ENCODE measurements at regions not wholly inside any gene's neighbourhood (a gene's known extent, or its start where the extent isn't known, plus 50 kb on each side); places are given as distances from the start of the nearest gene placed in this dataset.

GRCh38 chr3:187827723-187828122 lies 82.5 kb upstream of the BCL6 start:
- no peak for DNase-seq

GRCh38 chr3:187828579-187829452 lies 83.5 kb upstream of the BCL6 start:
- DNase-seq: no peak

GRCh38 chr3:187830181-187830580 lies 84.9 kb upstream of the BCL6 start:
- no peak for DNase-seq

GRCh38 chr3:187831125-187832051 lies 86.1 kb upstream of the BCL6 start:
- DNase-seq: no peak

- no peak for DNase-seq
Observed at GRCh38 chr3:187832202-187832601, 86.9 kb upstream of the BCL6 start.

GRCh38 chr3:187833375-187833774 lies 88.1 kb upstream of the BCL6 start:
- no peak for DNase-seq

- no peak for DNase-seq
Observed at GRCh38 chr3:187833799-187834578, 88.7 kb upstream of the BCL6 start.

GRCh38 chr3:187836823-187837770 lies 91.8 kb upstream of the BCL6 start:
- no peak for DNase-seq

- no peak for DNase-seq
Observed at GRCh38 chr3:187838016-187838540, 92.8 kb upstream of the BCL6 start.

GRCh38 chr3:187839422-187839821 lies 94.2 kb upstream of the BCL6 start:
- DNase-seq: no peak

GRCh38 chr3:187840856-187841255 lies 95.6 kb upstream of the BCL6 start:
- no peak for DNase-seq

GRCh38 chr3:187841560-187841959 lies 96.3 kb upstream of the BCL6 start:
- no peak for DNase-seq

- DNase-seq: no peak
Observed at GRCh38 chr3:187843654-187844053, 98.4 kb upstream of the BCL6 start.

GRCh38 chr3:187844708-187845107 lies 99.4 kb upstream of the BCL6 start:
- no peak for DNase-seq

- DNase-seq: no peak
Observed at GRCh38 chr3:187845826-187846225, 100.6 kb upstream of the BCL6 start.

- no peak for DNase-seq
Observed at GRCh38 chr3:187848401-187848800, 103.1 kb upstream of the BCL6 start.

- no peak for DNase-seq
Observed at GRCh38 chr3:187849016-187849654, 103.9 kb upstream of the BCL6 start.

- DNase-seq: no peak
Observed at GRCh38 chr3:187850258-187850921, 105.1 kb upstream of the BCL6 start.

- no peak for DNase-seq
Observed at GRCh38 chr3:187852842-187853730, 107.8 kb upstream of the BCL6 start.

All from NCI-H446 (cell line).